AG10803 (cell line): ENCODE measurements at regions not wholly inside any gene's neighbourhood (a gene's known extent, or its start where the extent isn't known, plus 50 kb on each side); places are given as distances from the start of the nearest gene placed in this dataset.

Source experiments
- DNase-seq: peaks from one replicate; pipeline ENCODE4 v3.0.0; 2010; ENCODE audit warnings: low read depth
- H3K4me3 ChIP-seq: 2 replicates; pipeline ENCODE4 v1.5.1; 2011; ENCODE audit warnings: mild to moderate bottlenecking, low read length, control low read depth
- TF ChIP-seq, protein P1 (sequence below): conservative IDR thresholded peaks from 2 replicates; pipeline ENCODE4 v1.5.1; 2011; ENCODE audit warnings: mild to moderate bottlenecking, low read length, control low read depth, inconsistent platforms

DNA sequence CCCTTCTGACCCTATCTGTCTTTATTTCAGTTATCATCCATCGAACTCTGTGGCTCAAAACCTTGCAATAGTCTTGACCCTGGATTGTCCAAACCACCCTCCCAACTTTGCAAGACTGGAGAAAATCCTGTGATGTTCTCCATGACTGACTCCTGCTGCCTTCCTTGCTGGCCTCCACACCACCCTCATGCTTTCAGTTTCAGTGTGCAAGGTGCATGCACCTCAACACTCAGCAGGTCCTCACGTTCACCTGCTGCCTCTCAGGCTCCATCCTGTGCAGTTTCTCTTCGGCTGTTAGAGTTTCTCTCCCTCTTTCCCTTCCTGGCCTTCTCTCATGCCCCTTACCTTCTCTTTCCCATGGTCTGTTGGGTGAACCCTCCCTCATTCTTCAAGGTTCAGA is 59.4 kb upstream of the ASIC2 start:
- no peak for DNase-seq
- TF ChIP-seq, protein P1, sequence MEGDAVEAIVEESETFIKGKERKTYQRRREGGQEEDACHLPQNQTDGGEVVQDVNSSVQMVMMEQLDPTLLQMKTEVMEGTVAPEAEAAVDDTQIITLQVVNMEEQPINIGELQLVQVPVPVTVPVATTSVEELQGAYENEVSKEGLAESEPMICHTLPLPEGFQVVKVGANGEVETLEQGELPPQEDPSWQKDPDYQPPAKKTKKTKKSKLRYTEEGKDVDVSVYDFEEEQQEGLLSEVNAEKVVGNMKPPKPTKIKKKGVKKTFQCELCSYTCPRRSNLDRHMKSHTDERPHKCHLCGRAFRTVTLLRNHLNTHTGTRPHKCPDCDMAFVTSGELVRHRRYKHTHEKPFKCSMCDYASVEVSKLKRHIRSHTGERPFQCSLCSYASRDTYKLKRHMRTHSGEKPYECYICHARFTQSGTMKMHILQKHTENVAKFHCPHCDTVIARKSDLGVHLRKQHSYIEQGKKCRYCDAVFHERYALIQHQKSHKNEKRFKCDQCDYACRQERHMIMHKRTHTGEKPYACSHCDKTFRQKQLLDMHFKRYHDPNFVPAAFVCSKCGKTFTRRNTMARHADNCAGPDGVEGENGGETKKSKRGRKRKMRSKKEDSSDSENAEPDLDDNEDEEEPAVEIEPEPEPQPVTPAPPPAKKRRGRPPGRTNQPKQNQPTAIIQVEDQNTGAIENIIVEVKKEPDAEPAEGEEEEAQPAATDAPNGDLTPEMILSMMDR: no peak
- no peak overlapping the region for H3K4me3 ChIP-seq

DNA sequence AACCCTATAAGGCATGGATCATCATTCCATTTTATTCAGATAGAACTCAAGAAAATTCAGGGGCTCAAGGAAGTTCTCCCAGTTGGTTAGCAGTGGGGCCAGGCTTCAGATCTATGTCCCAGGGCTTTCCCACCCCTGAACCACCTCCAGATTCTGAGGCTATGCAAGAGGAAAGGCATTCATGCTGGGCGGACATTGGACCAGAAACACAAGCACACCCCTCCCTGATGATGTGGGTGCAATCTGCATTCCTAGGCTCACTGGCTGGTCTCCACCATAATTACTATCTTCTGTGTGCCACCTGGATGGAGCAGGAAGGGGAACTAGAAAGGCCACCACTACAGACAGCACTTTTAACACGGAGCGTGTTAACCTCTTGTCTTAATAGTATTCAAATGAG is 63.2 kb upstream of the ASIC2 start:
- DNase-seq: no peak
- H3K4me3 ChIP-seq: no peak overlapping the region
- TF ChIP-seq, protein P1: no peak

- TF ChIP-seq, protein P1: no peak
- H3K4me3 ChIP-seq: no peak overlapping the region
- no peak for DNase-seq
These were observed 70.4 kb upstream of the ASIC2 start for GRCh38 chr17:33363475-33363874.

DNA sequence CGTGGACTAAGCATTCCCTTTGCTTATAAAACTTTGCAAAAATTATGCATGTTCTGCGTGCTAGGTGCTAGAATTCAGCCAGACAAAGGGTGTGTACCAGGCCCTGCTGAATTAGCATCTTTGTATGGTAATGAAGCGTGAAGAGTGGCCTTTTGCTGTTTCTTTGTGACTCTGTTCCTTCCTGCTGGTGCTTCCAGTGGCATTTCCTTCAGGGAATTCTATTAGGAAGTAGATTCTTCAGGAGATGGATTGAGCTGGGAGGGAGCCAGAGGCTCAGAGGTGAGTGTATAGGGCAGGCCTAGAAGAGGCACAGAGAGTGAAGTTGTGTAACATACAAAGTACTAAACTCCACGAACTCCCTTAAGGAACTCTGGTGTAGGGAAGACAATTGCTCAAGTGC is 73.9 kb upstream of the ASIC2 start:
- DNase-seq: no peak
- no peak overlapping the region for H3K4me3 ChIP-seq
- TF ChIP-seq, protein P1: no peak

DNA sequence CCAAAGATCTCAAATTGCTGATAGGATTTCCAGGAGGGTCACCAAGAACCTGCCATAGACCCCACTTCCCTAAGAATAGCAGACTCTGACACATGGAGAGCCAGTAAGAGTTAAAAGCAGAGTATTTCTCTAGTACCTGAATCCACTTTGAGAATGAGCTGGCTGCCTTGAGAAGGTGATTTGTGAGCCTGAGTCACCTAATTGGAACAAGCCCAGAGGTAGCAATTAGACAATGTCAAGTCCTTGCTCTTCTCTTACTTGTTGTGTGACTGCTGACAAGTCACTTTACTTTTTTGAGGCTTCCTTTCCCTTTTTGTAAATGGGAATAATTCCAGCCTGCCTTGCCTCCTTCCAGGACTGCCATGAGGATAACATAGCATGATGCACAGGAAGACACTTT is 76.1 kb upstream of the ASIC2 start:
- no peak for DNase-seq
- no peak overlapping the region for H3K4me3 ChIP-seq
- TF ChIP-seq, protein P1: no peak

DNA sequence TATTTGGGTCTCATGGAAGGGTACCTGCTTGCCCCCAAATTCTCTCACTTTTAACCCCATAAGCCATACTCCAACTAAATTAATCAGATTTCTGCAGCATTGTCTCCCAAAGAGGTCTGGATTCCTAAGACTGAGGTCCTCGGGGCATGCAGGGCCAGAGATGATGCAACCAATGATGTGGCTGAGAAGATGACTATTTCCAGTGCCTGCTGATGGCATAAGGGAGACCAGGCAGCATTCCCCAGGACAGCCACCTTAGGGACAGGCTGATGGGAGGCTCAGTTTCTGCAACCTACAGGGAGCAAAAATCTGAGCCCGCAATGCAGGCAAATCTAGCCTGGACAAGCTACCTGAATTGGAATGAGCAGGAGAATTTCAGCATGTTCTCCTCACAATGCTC is 76.8 kb upstream of the ASIC2 start:
- DNase-seq: no peak
- no peak overlapping the region for H3K4me3 ChIP-seq
- TF ChIP-seq, protein P1: no peak

- TF ChIP-seq, protein P1: no peak
- no peak for DNase-seq
- H3K4me3 ChIP-seq: no peak overlapping the region
These were observed 77.3 kb upstream of the ASIC2 start for GRCh38 chr17:33370401-33370800.
